GM18858 (cell line): ENCODE measurements at regions not wholly inside any gene's neighbourhood (a gene's known extent, or its start where the extent isn't known, plus 50 kb on each side); places are given as distances from the start of the nearest gene placed in this dataset.
"Not testable (repeated sequence)": the region's sequence is repeated elsewhere in the genome, so short reads cannot be mapped to it uniquely, and the experiment has no call there.

Experiments used
- ATAC-seq: cut with Tn5 transposase; IDR thresholded peaks from one replicate; pipeline ENCODE4 v1.9.1; 2021; ENCODE audit not compliant: unreplicated experiment

DNA sequence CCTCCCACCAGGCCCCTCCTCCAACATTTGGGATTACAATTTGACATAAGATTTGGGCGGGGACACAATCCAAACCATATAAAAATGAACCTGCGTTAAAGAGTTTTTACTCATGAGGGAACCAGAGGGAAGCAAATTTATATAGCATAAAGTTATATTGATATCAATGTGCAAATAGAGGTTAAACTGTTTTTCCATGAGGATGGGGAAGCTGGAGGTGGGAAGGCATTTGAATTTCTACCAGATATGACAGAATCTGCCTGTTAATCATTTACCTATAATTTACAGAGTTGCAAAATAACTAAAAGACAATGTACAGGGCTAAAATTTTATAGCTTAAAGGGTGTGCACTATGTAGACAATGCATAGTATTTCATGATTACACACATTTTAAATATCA is 322.0 kb upstream of the FKBP1C start:
- no peak for ATAC-seq

DNA sequence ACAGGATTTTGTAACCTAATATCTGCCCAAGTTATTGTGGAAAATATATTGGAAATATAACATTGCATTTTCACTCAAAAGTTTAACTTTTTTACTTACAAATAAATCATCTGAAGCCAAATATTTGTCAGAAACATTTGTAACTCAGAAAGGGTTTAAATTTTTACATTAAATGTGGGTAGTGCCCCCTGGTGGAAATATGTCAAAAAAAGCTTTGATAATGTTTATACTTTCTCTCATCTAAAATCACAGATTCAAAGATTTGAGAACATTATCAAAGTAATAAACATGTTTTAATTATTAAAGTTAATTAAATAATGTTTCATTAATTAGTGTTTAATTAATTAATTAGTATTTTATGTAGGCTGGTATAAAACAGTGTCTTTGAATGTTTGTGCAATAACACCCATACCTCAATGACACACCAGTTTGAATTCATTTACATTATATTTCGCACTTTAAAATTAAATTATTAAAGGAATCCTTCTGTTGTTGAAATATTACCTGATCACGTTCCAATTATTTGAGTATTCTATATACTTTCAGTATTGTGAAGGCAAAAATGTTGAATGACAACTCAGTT is 320.1 kb upstream of the FKBP1C start:
- ATAC-seq = no peak

DNA sequence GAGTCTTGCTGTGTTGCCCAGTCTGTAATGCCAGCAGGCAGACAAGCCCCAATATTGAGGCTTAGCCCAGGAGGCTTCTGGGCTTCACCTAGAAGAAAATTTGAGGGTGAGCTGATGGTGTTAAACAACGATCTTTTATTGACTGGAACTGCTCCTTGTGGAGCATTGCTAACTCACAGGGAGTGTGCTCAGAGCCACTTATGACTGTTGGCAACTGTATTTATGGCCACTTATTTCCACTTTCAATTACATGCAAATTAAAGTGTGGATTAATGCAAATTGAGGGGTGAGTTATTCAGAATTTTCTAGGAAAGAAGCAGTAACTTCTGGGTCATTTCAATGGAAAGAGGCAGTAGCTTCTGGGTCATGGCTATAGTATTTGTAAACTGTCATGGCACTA is 317.2 kb upstream of the FKBP1C start:
- ATAC-seq = no peak

DNA sequence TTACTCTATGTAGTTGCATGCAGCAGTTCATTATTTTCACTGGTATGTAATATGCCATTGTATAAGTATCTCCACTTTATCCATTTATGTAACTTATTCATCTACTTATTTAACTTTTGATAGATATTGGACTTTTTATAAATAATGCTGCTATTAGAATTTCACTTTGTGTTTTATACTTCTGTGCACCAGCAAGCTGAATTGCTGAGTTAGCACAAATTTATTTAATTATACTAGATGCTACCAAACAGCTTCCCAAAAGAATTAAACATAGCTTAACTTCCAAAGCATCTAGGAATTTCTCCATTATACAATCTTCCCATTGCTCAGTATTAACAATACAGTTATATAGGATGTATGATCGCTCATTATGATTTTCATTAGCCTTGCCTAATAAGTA is 308.0 kb upstream of the FKBP1C start:
- no peak for ATAC-seq

DNA sequence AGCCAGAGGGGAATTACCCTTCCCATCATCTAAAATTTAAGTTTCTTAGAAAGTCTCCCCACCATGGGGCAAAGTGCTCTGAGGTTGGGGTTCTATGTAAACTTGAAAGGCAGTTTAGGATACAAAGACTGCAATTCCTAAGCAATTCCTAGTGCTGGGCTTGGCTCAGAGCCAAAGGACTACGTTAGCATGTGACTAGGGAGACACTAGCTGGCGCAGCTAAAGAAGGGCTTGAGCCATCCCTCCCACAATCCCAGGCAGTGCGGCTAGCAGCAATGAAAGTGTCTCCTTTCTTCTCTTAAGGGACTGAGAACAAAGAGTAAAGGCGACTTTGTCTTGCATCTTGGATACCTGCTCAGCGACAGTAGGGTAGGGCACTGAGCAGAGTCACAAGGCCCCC is 306.6 kb upstream of the FKBP1C start:
- no peak for ATAC-seq

DNA sequence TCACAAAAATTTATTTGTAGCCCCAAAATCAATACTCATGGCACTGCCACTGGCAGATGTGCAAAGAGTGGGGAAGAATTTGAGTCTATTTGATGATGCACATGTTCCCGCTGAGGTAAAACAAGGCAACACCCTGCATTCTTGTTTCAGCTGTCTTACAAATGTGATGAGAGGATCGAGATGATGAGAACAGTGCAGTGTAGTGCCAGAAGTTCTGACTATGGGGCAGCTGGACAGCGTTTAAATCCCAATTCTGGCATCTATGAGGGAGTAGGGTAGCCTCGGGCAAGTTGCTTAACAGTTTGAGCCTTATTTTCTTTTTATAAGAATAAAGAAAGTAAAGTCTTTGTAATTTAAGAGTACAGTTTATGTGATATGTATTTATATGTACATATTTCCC is 296.7 kb upstream of the FKBP1C start:
- no peak for ATAC-seq

DNA sequence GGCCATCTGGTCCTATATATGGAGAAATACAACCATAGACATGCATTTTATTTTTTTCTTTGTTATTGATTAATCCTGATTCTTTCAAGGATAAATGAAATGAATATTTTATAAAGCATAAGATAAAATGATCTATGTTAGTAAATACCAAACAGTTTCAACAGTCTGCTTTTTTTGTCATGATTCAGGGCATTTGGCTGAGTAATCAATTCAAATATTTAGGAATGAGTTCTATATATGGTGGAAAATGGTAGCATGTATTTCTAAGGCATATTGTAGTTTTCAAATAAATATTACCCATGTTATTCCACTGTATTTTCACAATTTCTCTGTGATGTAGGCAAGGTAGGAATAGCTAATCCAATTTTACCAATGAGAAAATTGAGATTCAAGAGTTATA is 287.5 kb upstream of the FKBP1C start:
- ATAC-seq = no peak

DNA sequence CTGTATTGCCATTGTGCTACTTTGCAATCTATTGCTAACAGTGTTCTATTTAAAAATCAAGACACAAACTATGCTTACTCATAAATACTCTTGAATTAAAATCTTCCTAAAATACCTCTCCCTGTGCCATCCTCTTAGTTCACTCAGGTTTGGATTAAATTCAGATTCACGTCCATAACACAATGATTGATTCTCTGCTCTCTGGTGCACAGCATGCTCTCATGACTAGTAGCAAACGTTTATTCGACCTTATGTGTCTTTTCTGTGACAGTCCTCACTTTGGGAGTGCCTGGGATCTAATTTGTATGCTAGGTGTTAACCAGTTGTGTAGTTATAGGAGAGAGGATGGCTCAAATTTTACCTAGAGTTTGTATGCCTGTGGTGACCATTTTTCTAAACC is 270.4 kb upstream of the FKBP1C start:
- no peak for ATAC-seq

DNA sequence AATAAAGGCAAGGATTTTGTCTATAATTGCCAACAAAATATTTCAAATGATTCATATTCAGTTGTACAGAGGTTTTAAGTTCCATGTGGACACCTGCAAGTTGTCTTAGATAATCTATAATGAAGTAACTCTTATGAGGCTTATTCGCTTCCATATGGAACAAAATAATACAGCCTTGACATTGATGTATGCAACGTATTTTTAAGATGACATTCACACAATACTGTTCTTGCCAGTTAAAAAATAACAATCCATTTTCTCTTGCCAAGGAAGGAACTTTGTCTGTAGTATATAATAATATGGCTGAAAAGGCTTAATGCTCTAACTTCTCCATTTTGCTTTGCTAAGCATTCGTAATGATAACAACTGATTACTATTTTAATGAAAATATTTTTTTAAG is 269.3 kb upstream of the FKBP1C start:
- ATAC-seq = no peak

DNA sequence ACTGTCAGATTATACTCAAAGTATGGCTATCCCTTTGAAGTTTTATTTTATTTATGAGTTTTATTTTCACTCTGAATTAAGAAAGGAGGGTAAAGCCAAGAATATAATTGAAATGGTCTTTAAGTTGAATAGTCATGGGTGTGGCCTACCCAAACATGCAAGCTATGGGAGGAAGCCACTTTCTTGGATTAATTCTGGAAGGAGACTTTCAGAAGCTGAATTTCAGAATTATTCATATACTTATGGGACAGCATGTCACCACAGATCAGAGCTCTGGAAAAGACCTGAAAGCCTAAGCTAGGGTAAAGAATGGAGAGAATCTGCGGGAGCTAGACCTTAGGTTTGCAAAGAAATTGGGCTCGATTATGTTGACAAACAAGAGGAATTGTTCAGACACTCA is 242.4 kb upstream of the FKBP1C start:
- no peak for ATAC-seq

DNA sequence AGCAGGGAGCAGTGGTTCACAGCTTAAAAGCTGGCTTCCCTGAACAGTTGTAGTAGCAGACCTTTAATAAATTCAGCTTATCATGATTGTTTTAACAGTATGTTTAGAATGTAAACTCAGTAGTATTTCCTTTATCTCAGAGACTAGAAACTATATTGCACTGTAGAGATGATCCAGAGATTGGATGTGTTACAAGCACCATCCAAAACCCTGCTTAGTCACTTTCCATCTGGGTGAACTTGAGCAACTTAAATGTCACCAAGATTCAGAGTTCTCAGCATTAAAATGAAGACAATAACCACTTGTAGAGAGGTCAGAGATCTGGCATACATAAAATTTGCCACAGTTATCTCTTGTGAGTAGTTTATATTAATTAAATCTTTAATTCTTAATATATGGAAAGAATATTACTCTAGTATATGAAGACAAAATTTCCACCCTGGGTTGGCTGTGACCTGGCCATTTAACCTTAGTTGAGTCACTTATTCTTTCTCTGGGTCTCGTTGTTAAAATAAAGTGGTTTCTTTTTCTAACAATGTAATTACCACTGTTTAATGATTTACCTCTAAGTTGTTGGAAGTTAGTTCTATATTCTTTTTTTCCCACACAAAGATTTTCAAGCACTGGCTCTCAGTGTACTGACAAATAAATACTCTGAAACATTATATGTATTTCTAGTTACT is 239.2 kb upstream of the FKBP1C start:
- no peak for ATAC-seq

DNA sequence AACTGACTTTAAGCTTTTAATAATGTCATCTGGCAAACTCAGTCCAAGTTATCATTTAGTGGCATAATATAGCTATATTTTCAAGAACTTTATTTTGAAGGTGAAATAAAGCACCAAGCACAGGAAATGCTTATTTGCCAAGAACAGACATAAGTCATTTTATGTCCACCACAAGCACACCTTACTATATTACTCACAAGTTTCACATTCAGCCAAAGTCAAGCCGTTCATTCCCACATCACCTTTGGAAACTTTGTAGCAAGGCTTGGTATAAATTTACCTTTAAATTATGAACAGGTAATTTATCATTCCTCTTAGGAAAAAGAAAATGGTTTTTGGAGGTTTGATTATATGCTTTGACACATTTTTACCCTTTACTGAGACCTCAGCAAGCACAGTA is 236.8 kb upstream of the FKBP1C start:
- ATAC-seq = peak; percentile 59

DNA sequence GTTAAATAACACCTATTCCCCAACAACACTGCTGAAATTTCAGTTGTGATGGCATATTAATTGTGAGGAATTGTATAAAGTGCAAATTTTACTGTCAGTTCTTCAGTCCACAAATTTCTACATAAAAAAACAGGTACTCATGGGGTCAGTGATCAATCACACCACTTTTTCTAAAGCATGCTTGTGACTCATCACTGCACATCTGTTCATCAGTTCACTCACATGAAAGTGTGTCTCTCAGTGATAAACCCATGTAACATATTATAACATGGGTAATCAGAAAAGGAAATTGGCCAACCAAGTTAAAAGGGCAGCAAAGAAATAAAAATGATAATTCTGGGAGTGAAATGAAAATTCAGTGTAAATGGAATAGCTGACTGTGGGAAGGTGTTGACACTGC is 234.7 kb upstream of the FKBP1C start:
- peak; percentile 26 for ATAC-seq

DNA sequence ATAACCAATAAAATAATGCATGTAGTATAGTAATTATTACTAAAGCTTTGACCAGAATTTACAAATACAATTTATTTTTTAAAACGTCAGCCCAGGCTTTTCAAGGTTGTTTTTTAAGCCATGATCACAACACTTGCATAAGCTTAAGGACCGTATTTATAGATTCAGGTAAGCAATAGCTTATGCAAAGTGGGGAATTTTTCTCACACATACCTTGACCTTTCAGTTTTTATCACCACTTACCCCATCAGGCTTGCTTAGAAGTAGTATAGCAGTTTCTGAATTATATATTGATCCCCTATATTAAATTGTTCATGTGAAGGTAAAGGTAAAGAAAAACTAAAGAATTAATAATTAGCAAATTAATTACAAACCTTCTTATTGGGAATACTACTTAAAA is 232.3 kb upstream of the FKBP1C start:
- no peak for ATAC-seq

DNA sequence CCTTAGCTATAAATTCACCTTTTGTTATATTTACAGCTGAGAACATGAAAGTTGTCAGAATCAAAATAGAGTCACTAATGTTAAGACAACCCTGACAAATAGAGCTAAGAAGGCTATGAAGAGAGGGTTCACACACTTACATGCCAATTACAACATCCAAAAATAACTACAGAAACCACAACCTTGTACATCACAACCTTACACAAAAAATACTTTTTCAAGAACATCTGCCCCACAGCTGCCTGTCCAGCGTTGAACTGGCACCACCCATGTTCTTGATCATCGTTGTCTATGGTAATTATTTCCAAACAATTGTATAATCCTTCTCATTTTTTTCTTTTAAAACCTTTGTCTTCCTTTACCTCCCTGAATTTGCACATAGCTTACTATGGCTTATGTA is 231.2 kb upstream of the FKBP1C start:
- ATAC-seq = no peak

DNA sequence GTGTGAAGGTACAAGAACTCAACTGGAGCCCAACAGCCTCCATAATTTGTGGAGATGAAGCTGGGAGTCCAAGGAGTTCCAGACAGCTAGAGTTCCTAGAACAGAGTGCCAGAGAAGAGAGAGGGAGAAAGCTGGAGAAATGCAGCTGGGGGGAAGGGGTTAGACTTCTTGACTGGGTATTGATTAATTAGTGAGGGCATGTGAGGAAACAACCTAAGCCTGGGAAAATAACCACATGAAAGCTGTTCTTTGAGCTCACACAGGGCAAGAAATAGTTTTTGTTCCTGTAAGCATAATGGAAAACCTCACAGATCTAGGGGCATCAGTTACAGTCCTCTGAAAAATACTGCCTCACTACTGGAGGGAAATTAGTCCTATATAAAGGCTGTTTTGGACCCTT is 230.5 kb upstream of the FKBP1C start:
- no peak for ATAC-seq

DNA sequence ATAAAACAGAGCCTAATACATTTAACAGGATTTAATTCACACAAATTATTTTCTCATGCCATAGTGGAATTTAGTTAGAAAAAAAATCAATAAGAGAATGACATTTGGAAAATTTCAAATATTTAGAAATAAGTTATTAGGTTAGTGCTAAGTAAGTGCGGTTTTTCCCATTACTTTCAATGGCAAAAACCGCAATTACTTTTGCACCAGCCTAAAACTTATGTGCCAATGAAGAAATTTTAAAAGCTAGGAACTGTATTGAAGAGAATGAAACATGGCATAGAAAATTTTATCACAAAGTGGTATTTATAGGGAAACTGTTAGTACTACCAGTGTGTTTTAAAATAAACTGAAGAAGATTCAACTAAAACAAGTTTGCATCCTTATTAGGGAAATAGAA is 228.3 kb upstream of the FKBP1C start:
- no peak for ATAC-seq

DNA sequence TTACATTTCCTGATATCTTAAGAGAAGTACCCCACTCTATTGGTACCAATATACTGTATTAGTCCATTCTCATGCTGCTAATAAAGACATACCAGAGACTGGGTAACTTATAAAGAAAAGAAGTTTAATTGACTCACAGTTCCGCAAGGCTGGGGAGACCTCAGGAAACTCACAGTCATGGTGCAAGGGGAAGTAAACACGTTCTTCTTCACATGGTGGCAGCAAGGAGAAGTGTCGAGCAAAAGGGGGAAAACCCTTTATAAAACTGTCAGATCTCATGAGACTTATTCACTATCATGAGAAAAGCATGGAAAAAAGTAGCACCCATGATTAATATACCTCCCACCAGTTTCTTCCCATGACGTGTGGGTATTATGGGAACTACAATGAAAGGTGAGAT is 219.6 kb upstream of the FKBP1C start:
- not testable (repeated sequence) for ATAC-seq

DNA sequence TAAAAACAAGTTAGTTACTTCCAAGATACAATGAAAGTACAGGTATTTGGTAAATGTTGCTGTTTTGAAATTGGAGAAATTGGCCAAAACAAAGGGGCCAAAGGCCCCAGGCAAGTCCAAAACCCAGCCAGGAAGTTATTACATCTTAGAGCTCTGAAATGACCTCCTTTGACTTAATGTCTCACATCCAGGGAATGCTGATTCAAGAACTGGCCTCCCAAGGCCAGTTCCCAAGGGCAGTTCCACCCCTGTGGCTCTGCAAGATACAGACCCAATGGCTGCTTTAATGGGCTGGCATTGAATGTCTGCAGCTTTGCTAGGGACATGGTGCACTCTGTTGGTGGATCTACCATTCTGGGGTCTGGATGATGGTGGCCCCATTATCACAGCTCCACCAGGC is 217.3 kb upstream of the FKBP1C start:
- ATAC-seq = no peak

DNA sequence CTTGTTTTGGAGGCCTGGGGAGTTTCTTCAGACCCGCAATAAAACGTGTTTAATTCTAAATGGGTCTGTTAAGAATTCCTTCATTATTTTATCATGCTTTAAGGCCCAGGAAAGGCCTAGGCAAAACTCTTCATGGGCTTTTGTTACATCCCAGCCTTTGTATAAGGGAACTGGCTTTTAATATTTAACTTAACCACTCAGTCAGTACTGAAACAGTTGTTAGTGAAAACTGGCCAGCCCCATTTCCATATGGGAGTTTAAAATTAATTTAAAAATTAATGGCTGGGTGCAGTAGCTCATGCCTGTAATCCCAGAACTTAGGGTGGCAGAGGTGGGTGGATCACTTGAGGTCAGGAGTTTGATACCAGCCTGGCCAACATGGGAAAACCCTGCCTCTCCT is 213.2 kb upstream of the FKBP1C start:
- ATAC-seq = no peak

DNA sequence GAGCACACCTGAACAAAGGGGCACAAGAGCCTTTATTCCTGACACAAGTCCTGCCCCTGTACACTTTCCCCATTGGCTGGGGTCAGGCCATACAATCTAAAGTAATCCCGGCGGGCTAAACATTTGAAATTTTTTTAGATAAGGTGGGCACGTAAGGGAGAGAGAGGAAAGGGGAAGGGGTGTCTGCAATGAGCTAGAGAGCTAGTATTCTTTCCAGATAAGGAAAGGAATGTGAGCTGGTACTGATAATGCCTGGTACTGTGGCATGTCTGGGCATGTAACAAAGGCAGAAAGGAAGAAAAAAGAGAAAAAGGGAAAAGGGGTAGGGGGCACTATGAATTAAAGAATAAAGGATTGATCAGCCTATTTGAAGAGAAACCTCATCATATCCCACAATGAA is 212.0 kb upstream of the FKBP1C start:
- not testable (repeated sequence) for ATAC-seq

DNA sequence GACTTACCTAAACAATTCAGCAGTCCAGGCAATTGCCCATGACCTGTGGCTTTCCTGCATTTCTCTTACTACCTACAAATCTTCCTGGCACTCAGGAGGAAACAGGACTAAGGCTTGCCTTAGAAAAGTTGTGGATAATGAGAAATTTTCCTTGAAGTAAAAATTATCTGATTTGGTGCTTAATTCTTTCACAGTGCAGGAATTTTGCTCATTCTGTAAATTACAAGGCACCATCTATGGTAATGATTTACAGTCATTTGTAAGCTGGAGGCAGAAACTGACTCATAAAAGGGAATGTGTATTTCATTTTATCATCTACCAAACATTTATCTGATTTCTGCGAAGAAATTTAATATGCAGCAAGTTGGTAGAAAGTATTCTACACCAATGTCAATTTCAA is 211.5 kb upstream of the FKBP1C start:
- ATAC-seq = no peak

DNA sequence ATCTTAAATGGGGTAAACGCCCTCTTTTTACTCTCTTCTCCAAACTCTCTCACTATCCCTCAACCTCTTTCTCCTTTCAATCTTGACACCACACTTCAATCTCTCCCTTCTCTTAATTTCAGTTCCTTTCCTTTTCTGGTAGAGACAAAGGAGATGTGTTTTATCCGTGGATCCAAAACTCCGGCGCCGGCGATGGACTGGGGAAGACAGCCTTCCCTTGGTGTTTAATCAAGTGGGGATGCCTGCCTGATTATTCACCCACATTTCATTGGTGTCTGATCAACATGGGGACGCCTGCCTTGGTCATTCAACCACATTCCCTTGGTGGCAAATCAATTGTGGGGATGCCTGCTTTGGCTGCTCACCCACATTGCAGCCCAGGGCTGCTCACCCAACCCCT is 205.3 kb upstream of the FKBP1C start:
- not testable (repeated sequence) for ATAC-seq
